ENCODE measurements at regions not wholly inside any gene's neighbourhood (a gene's known extent, or its start where the extent isn't known, plus 50 kb on each side); places are given as distances from the start of the nearest gene placed in this dataset.

GRCh38 chr5:164818445-164818844 lies 1313.0 kb downstream of the MAT2B start:
- DNase-seq (ENCODE audit: low read depth in 2 of 2), result no peak

GRCh38 chr5:164824671-164825070 lies 1319.3 kb downstream of the MAT2B start:
- no peak for DNase-seq (ENCODE audit: low read depth in 2 of 2)

GRCh38 chr5:164832516-164832915 lies 1327.1 kb downstream of the MAT2B start:
- DNase-seq (ENCODE audit: low read depth in 2 of 2), result no peak

GRCh38 chr5:164844348-164844747 lies 1338.9 kb downstream of the MAT2B start:
- no peak for DNase-seq (ENCODE audit: low read depth in 2 of 2)

GRCh38 chr5:164860896-164861295 lies 1355.5 kb downstream of the MAT2B start:
- no peak for DNase-seq (ENCODE audit: low read depth in 2 of 2)

- DNase-seq (ENCODE audit: low read depth in 2 of 2), result no peak
Observed at GRCh38 chr5:164861610-164862009, 1356.2 kb downstream of the MAT2B start.

GRCh38 chr5:164868761-164869160 lies 1363.3 kb downstream of the MAT2B start:
- DNase-seq (ENCODE audit: low read depth in 2 of 2), result no peak

- DNase-seq (ENCODE audit: low read depth in 2 of 2), result no peak
Observed at GRCh38 chr5:164869325-164869724, 1363.9 kb downstream of the MAT2B start.

- DNase-seq (ENCODE audit: low read depth in 2 of 2), result no peak
Observed at GRCh38 chr5:164876793-164877192, 1371.4 kb downstream of the MAT2B start.

- DNase-seq (ENCODE audit: low read depth in 2 of 2), result no peak
Observed at GRCh38 chr5:164881442-164881841, 1376.0 kb downstream of the MAT2B start.

- no peak for DNase-seq (ENCODE audit: low read depth in 2 of 2)
Observed at GRCh38 chr5:164885179-164885578, 1379.8 kb downstream of the MAT2B start.

GRCh38 chr5:164893071-164893470 lies 1387.7 kb downstream of the MAT2B start:
- DNase-seq (ENCODE audit: low read depth in 2 of 2), result no peak

GRCh38 chr5:164898705-164899104 lies 1393.3 kb downstream of the MAT2B start:
- no peak for DNase-seq (ENCODE audit: low read depth in 2 of 2)

GRCh38 chr5:164909673-164910072 lies 1404.3 kb downstream of the MAT2B start:
- no peak for DNase-seq (ENCODE audit: low read depth in 2 of 2)

GRCh38 chr5:164921722-164922121 lies 1416.3 kb downstream of the MAT2B start:
- DNase-seq (ENCODE audit: low read depth in 2 of 2), result no peak

GRCh38 chr5:164934039-164934438 lies 1428.6 kb downstream of the MAT2B start:
- no peak for DNase-seq (ENCODE audit: low read depth in 2 of 2)

GRCh38 chr5:164934561-164934960 lies 1429.1 kb downstream of the MAT2B start:
- DNase-seq (ENCODE audit: low read depth in 2 of 2), result no peak

- DNase-seq (ENCODE audit: low read depth in 2 of 2), result no peak
Observed at GRCh38 chr5:164941132-164941531, 1435.7 kb downstream of the MAT2B start.

- no peak for DNase-seq (ENCODE audit: low read depth in 2 of 2)
Observed at GRCh38 chr5:164950927-164951326, 1445.5 kb downstream of the MAT2B start.

- DNase-seq (ENCODE audit: low read depth in 2 of 2), result no peak
Observed at GRCh38 chr5:164951570-164951969, 1446.2 kb downstream of the MAT2B start.

- no peak for DNase-seq (ENCODE audit: low read depth in 2 of 2)
Observed at GRCh38 chr5:164958688-164959087, 1453.3 kb downstream of the MAT2B start.

- DNase-seq (ENCODE audit: low read depth in 2 of 2), result no peak
Observed at GRCh38 chr5:164959761-164960160, 1454.3 kb downstream of the MAT2B start.

GRCh38 chr5:164962329-164962961 lies 1457.0 kb downstream of the MAT2B start:
- DNase-seq (ENCODE audit: low read depth in 2 of 2), result no peak

- DNase-seq (ENCODE audit: low read depth in 2 of 2), result no peak
Observed at GRCh38 chr5:164966611-164967010, 1461.2 kb downstream of the MAT2B start.

Measured in stimulated activated CD4-positive, alpha-beta T cell treated with anti-CD3 and anti-CD28 coated beads, Interleukin-1b, Interleukin-23, amount 100 ng/mL, for 4 hours (primary cell).